K562 (cell line): ENCODE measurements at regions not wholly inside any gene's neighbourhood (a gene's known extent, or its start where the extent isn't known, plus 50 kb on each side); places are given as distances from the start of the nearest gene placed in this dataset.

Experiments used
- ATAC-seq: fragments of 200-7000 bp; cut with Tn5 transposase; 3 replicates; pipeline ENCODE4 v1.9.1; 2020; ENCODE audit warnings: moderate library complexity
- BruUV-seq: library from RNA; stranded (reverse); fragments of 400-500 nt; replicated peaks from 2 replicates; lab custom pipeline; 2021; lab: Mats Ljungman, UMichigan
- CTCF ChIA-PET: fragments of 300-600 bp; formaldehyde crosslinking; extraction: SDS; loops from one replicate; lab custom pipeline; 2021; ENCODE audit warnings: low intra/inter-chr PET ratio; lab: Yijun Ruan, JAX
- POLR2A ChIA-PET: fragments of 300-600, 350-650 bp; sonication (Branson Sonifier 250); formaldehyde crosslinking; extraction: SDS; loops from one replicate; lab custom pipeline; 2021; ENCODE audit warnings: antibody characterized with exemption, inconsistent platforms; lab: Yijun Ruan, JAX
- DNase-seq, 4 experiments: peaks; one replicate each; pipeline versions ENCODE4 v3.0.0 to v3.0.0-alpha.2; 2011 to 2018; ENCODE audit warnings: low spot score in 3 of 4, mixed read lengths in 3 of 4; ENCODE audit errors: extremely low read depth in 1 of 4
- FAIRE-seq: peaks from 2 replicates; lab custom pipeline; 2011; peaks lifted over from hg19 to GRCh38; lab: Jason Lieb, UNC
- H2AFZ ChIP-seq: 2 replicates; pipeline ENCODE4 v1.6.0; 2011; ENCODE audit warnings: low read depth, low read length, control low read depth, inconsistent platforms
- H3K27ac ChIP-seq: fragments of 200-600 bp; 3 replicates; pipeline ENCODE4 v1.8.0; 2011; ENCODE audit warnings: low read depth, mild to moderate bottlenecking, control low read depth, inconsistent platforms, low read length, moderate library complexity, mixed read lengths; ENCODE audit errors: extremely low read depth
- H3K27me3 ChIP-seq, 2 experiments: fragments of 300-600 bp in 1 of 2; 2 replicates in 1 of 2; 3 replicates in 1 of 2; pipeline versions ENCODE4 v1.6.0 to v1.8.0; 2011; ENCODE audit warnings: inconsistent platforms in 2 of 2, low read length in 2 of 2, mild to moderate bottlenecking in 1 of 2, mixed read lengths in 1 of 2, moderate library complexity in 1 of 2; ENCODE audit not compliant: control insufficient read depth in 2 of 2, insufficient read depth in 2 of 2
- H3K36me3 ChIP-seq: fragments of 300-600 bp; 3 replicates; pipeline ENCODE4 v1.8.0; 2011; ENCODE audit warnings: mild to moderate bottlenecking, low read length, inconsistent platforms; ENCODE audit not compliant: control insufficient read depth, insufficient read depth
- H3K4me1 ChIP-seq, 2 experiments: fragments of 200-600 bp in 1 of 2; replicated peaks in 1 of 2; 2 replicates in 1 of 2; 3 replicates in 1 of 2; pipeline versions ENCODE4 v1.5.1 to v1.8.0; 2011; ENCODE audit warnings: inconsistent platforms in 2 of 2, low read length in 2 of 2, mild to moderate bottlenecking in 1 of 2, mixed read lengths in 1 of 2, moderate library complexity in 1 of 2; ENCODE audit not compliant: control insufficient read depth in 2 of 2, insufficient read depth in 2 of 2
- H3K4me2 ChIP-seq: 2 replicates; pipeline ENCODE4 v1.6.1; 2011; ENCODE audit warnings: low read length, control low read depth, inconsistent platforms, mixed read lengths; ENCODE audit not compliant: insufficient read depth
- H3K4me3 ChIP-seq: fragments of 200-600 bp; sonication (generic), shearing (Covaris generic); 2 replicates; pipeline ENCODE4 v1.5.1; 2016; ENCODE audit warnings: control low read depth, inconsistent platforms
- H3K79me2 ChIP-seq: fragments of 200-600 bp; 3 replicates; pipeline ENCODE4 v1.8.0; 2011; ENCODE audit warnings: low read length, inconsistent platforms; ENCODE audit not compliant: control insufficient read depth, insufficient read depth
- H3K9ac ChIP-seq, 2 experiments: 2 replicates each; pipeline versions ENCODE4 v1.6.0 to v1.6.1; 2011; ENCODE audit warnings: low read depth in 2 of 2, low read length in 2 of 2, control low read depth in 1 of 2, inconsistent platforms in 1 of 2, mild to moderate bottlenecking in 1 of 2, mixed read lengths in 1 of 2; ENCODE audit not compliant: insufficient read depth in 1 of 2
- H3K9me1 ChIP-seq: one replicate; pipeline ENCODE4 v1.6.0; 2011; ENCODE audit warnings: inconsistent platforms, mild to moderate bottlenecking, low read length, moderate library complexity; ENCODE audit not compliant: control insufficient read depth, insufficient read depth
- H3K9me3 ChIP-seq: replicated peaks from 2 replicates; pipeline ENCODE4 v1.5.1; 2011; ENCODE audit warnings: low read depth, low read length, inconsistent platforms; ENCODE audit not compliant: control insufficient read depth, insufficient read depth
- H4K20me1 ChIP-seq: replicated peaks from 2 replicates; pipeline ENCODE4 v1.6.1; 2011; ENCODE audit warnings: low read length, inconsistent platforms, mixed read lengths; ENCODE audit not compliant: control insufficient read depth, insufficient read depth
- EWSR1 ChIP-seq: fragments of 450-650 bp; IDR thresholded peaks from 2 replicates; pipeline ENCODE4 v1.6.1; 2018; ENCODE audit warnings: borderline replicate concordance, mild to moderate bottlenecking, low read depth, moderate library complexity; ENCODE audit not compliant: partially characterized antibody
- FOXJ2 ChIP-seq: fragments of 200-800 bp; sonication (Bioruptor generic); IDR thresholded peaks from 2 replicates; pipeline ENCODE4 v1.6.1; 2016; ENCODE audit warnings: missing genetic modification characterization, missing compliant biosample characterization
- PTTG1 ChIP-seq: fragments of 450-650 bp; IDR thresholded peaks from 2 replicates; pipeline ENCODE4 v1.6.1; 2016; ENCODE audit warnings: low read depth, mild to moderate bottlenecking, missing genetic modification characterization, missing compliant biosample characterization
- SETDB1 ChIP-seq: IDR thresholded peaks from one replicate; pipeline ENCODE4 v1.6.1; 2012; ENCODE audit warnings: low read length, control low read depth, inconsistent platforms
- SLC30A9 ChIP-seq: fragments of 250-450 bp; sonication (Bioruptor Pico); IDR thresholded peaks from 2 replicates; pipeline ENCODE4 v1.8.0; 2022; ENCODE audit warnings: mild to moderate bottlenecking, moderate library complexity
- ZNF354B ChIP-seq: fragments of 250-450 bp; sonication (Bioruptor Pico); IDR thresholded peaks from 2 replicates; pipeline ENCODE4 v1.4.0; 2020
- WGBS: fragments of 100-300 bp; shearing (Covaris generic); methylation state at CpG from one replicate; pipeline ENCODE4 v1.1.6; 2016; ENCODE audit warnings: low coverage, mixed read lengths; ENCODE audit not compliant: insufficient coverage; ENCODE audit errors: missing lambda C conversion rate; 5-methylcytosine and 5-hydroxymethylcytosine counted together
- in situ Hi-C: fragments of 300-500 bp; cut with MboI; formaldehyde crosslinking; loops from 4 replicates; pipeline ENCODE4 v1.15.0; 2018; ENCODE audit warnings: inconsistent platforms, mixed read lengths
- intact Hi-C: fragments of 100-400 bp; cut with micrococcal nuclease; formaldehyde crosslinking; loops from 2 replicates; pipeline ENCODE4 v1.14.2; 2022
- TF ChIP-seq, protein P1 (sequence below): fragments of 250-450 bp; sonication (Bioruptor Pico); IDR thresholded peaks from 2 replicates; pipeline ENCODE4 v1.5.0; 2020; ENCODE audit warnings: mild to moderate bottlenecking
- TF ChIP-seq, protein P2 (sequence below): fragments of 250-450 bp; sonication (Bioruptor Pico); IDR thresholded peaks from 2 replicates; pipeline ENCODE4 v1.4.0; 2020; ENCODE audit warnings: mild to moderate bottlenecking, moderate library complexity, borderline replicate concordance
- TF ChIP-seq, protein P3 (sequence below), 2 experiments: fragments of 450-650 bp; formaldehyde crosslinking in 1 of 2; IDR thresholded peaks; 2 replicates each; pipeline versions ENCODE4 v1.4.0 to v1.6.1; 2014 to 2020; ENCODE audit warnings: mild to moderate bottlenecking in 2 of 2, borderline replicate concordance in 1 of 2, low read depth in 1 of 2

DNA sequence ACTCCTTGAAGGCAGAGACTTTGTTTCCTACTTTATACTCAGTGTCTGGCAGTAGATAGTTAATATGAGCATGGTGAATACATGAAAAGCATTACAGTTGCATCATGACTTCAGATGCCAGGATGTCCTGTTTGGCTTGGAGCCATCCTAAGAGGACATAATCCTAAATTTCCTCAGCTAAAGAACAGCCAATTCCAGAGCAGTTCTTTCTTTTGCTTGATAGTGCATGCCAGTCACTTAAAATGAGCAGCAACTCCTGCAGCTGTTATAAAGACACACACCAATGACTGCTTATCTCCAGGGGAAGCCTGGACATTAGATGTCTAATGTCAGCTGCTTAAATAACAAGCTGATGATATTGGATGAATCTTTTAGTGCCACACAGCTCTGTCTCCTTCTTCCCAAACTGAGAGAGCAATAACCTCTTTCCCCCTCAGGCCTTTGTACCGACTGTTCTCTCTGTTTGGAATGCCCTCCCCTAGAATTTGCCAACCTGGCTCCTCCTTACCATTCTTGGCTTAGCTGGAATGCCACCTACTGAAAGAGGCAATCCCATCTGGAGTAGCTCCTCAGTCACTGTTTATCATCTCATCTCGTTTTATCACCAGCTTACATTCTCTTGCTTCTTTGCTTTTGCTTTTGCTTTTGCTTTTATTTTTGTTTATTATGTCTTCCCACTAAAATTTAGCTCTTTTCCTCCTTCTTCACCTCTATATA, 100.8 kb upstream of the USP38 start:
- no peaks in the 10 kb centered on the region for H3K27me3 ChIP-seq
- CTCF ChIA-PET: no interaction called here
- intact Hi-C loops: loop anchor here (10.0 kb wide), 1 partner anchor 401 kb away; no protein-coding TSS in a partner anchor
- TF ChIP-seq SLC30A9 (CRISPR knock-in tag) (no peak), EWSR1 (no peak), SETDB1 (no peak), FOXJ2 (tag) (no peak), PTTG1 (tag) (no peak), ZNF354B (no peak)
- TF ChIP-seq, protein P1, sequence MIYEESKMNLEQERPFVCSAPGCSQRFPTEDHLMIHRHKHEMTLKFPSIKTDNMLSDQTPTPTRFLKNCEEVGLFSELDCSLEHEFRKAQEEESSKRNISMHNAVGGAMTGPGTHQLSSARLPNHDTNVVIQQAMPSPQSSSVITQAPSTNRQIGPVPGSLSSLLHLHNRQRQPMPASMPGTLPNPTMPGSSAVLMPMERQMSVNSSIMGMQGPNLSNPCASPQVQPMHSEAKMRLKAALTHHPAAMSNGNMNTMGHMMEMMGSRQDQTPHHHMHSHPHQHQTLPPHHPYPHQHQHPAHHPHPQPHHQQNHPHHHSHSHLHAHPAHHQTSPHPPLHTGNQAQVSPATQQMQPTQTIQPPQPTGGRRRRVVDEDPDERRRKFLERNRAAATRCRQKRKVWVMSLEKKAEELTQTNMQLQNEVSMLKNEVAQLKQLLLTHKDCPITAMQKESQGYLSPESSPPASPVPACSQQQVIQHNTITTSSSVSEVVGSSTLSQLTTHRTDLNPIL (CRISPR knock-in tag): no peak
- TF ChIP-seq, protein P2, sequence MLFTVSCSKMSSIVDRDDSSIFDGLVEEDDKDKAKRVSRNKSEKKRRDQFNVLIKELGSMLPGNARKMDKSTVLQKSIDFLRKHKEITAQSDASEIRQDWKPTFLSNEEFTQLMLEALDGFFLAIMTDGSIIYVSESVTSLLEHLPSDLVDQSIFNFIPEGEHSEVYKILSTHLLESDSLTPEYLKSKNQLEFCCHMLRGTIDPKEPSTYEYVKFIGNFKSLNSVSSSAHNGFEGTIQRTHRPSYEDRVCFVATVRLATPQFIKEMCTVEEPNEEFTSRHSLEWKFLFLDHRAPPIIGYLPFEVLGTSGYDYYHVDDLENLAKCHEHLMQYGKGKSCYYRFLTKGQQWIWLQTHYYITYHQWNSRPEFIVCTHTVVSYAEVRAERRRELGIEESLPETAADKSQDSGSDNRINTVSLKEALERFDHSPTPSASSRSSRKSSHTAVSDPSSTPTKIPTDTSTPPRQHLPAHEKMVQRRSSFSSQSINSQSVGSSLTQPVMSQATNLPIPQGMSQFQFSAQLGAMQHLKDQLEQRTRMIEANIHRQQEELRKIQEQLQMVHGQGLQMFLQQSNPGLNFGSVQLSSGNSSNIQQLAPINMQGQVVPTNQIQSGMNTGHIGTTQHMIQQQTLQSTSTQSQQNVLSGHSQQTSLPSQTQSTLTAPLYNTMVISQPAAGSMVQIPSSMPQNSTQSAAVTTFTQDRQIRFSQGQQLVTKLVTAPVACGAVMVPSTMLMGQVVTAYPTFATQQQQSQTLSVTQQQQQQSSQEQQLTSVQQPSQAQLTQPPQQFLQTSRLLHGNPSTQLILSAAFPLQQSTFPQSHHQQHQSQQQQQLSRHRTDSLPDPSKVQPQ: no peak
- TF ChIP-seq, protein P3, sequence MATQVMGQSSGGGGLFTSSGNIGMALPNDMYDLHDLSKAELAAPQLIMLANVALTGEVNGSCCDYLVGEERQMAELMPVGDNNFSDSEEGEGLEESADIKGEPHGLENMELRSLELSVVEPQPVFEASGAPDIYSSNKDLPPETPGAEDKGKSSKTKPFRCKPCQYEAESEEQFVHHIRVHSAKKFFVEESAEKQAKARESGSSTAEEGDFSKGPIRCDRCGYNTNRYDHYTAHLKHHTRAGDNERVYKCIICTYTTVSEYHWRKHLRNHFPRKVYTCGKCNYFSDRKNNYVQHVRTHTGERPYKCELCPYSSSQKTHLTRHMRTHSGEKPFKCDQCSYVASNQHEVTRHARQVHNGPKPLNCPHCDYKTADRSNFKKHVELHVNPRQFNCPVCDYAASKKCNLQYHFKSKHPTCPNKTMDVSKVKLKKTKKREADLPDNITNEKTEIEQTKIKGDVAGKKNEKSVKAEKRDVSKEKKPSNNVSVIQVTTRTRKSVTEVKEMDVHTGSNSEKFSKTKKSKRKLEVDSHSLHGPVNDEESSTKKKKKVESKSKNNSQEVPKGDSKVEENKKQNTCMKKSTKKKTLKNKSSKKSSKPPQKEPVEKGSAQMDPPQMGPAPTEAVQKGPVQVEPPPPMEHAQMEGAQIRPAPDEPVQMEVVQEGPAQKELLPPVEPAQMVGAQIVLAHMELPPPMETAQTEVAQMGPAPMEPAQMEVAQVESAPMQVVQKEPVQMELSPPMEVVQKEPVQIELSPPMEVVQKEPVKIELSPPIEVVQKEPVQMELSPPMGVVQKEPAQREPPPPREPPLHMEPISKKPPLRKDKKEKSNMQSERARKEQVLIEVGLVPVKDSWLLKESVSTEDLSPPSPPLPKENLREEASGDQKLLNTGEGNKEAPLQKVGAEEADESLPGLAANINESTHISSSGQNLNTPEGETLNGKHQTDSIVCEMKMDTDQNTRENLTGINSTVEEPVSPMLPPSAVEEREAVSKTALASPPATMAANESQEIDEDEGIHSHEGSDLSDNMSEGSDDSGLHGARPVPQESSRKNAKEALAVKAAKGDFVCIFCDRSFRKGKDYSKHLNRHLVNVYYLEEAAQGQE (IDR thresholded peaks at IDR 0.05; ENCODE audit: borderline replicate concordance): no peak
- TF ChIP-seq, protein P3 (CRISPR knock-in tag; IDR thresholded peaks at IDR 0.05; ENCODE audit: low read depth): no peak

More for the DNA sequence above, 100.8 kb upstream of the USP38 start:
- in situ Hi-C loops: no loop called here
- BruUV-seq: no TSS peak
- ATAC-seq (no peak), DNase-seq (no peak), FAIRE-seq (no peak)
- H3K4me1 ChIP-seq: no peaks in the 10 kb centered on the region
- H3K4me3 ChIP-seq: no peak overlapping the region
- no peaks in the 10 kb centered on the region for H3K9me1 ChIP-seq
- H4K20me1 ChIP-seq: no peaks in the 10 kb centered on the region
- H2AFZ ChIP-seq: no peak overlapping the region
- no peaks in the 10 kb centered on the region for H3K9me3 ChIP-seq
- no peak overlapping the region for H3K9ac ChIP-seq
- H3K27ac ChIP-seq: no peak overlapping the region
- no peaks in the 10 kb centered on the region for H3K79me2 ChIP-seq
- WGBS: 0% methylated on average over 2 of the region's 2 CpGs
- no peaks in the 10 kb centered on the region for H3K36me3 ChIP-seq
- POLR2A ChIA-PET: no interaction called here
- H3K4me2 ChIP-seq: no peak overlapping the region
